HG02970 (cell line): ENCODE measurements at regions not wholly inside any gene's neighbourhood (a gene's known extent, or its start where the extent isn't known, plus 50 kb on each side); places are given as distances from the start of the nearest gene placed in this dataset.
A peak's percentile ranks its signal among the peaks of the same experiment; 100 is the strongest.

ENCODE experiments used
- ATAC-seq: cut with Tn5 transposase; IDR thresholded peaks from one replicate; pipeline ENCODE4 v1.9.1; 2021; ENCODE audit warnings: mild to moderate bottlenecking, moderate library complexity, moderate number of reproducible peaks; ENCODE audit not compliant: unreplicated experiment, low FRiP score

- ATAC-seq, result no peak
These were observed 393.6 kb upstream of the GOLIM4 start for GRCh38 chr3:168489301-168489700.

DNA sequence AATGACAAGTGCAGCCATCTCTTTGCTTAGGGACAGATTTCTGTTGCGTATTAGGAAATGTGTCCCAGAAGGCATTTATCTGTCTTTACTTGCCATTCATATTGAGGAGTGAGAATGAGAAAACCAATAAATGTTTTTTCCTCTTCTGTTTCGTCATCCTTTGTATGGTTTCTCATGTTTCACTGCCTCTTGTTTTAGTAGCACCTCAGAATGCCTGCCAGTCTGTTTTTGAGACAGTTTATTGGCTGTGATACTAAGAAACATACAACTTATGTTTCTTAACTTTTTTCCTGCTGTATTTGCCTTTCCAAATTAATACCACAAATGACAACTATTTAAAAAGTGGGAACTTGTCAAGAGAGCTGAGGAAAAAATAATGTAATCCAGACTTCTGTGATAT lies 390.2 kb upstream of the GOLIM4 start:
- ATAC-seq, result no peak

- no peak for ATAC-seq
These were observed 380.7 kb upstream of the GOLIM4 start for GRCh38 chr3:168476360-168476980.

DNA sequence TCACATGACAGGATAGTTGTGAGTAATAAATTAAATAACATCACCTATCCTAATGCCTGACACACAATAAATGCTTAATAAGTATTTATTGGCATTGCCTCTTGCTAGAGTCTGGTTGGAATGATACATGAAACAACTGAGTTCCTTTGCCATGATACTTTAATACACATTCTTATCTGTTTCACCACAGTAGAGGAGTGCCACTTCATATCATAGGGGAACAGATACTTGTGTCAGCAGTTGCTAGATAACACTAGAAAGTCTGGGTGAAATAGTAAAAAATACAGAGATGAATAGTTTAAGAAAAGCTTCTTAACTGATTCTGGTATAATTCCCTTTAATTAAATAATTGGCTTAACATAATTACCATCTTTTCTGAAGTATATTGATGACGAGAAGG lies 380.0 kb upstream of the GOLIM4 start:
- ATAC-seq, result no peak

DNA sequence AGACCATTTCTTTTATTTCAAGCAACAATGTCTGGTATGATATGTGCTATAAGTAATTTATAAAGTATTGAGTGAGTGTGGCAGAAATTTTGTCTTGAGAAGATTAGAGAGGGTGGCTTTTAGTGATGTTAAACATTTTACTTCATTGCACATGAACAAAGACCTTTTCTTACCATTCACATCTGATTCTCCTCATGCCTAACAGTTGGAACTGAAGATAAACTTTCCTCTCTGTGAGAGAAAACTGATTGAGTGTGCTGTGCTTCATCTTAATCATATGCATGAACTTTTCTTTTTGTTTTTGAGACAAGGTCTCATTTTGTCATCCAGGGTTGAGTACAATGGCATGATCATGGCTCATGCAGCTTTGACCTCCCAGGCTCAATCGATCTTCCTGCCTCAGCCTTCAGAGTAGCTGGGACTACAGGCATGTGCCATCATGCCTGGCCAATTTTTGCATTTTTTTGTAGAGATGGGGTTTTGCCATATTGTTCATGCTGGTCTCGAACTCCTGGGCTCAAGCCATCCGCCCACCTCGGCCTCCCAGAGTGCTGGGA lies 377.7 kb upstream of the GOLIM4 start:
- no peak for ATAC-seq

- ATAC-seq, result no peak
These were observed 377.1 kb upstream of the GOLIM4 start for GRCh38 chr3:168472783-168473182.

- ATAC-seq, result no peak
These were observed 374.7 kb upstream of the GOLIM4 start for GRCh38 chr3:168470380-168470779.

GRCh38 chr3:168469436-168469835 lies 373.7 kb upstream of the GOLIM4 start:
- ATAC-seq, result no peak

DNA sequence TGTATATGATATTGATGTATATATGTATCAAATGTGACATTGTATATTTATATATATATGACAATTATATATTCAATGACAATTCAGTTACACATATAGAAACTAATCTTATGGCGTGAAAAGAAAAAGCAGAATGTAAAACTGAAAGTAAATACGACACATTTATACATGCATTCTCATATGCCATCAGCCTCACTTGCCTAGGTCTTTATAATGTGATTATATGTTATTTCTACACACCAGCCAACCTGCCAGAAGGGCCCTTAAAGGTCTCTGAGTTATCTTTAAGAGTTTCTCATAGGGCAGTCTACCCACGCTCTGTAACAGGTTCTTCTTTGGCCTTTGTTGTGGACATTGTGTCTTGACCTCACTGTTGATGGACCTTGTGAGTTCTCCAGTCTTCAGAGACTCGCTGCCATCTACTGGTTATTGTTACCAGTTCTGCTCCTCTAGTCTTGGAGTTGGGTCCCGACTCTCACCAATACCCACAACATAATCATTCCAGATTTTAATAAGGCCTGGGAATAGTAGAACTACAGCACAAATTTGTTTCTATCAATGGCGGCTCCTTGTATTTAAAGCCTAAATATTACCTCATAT lies 371.5 kb upstream of the GOLIM4 start:
- ATAC-seq, result peak; percentile 69

DNA sequence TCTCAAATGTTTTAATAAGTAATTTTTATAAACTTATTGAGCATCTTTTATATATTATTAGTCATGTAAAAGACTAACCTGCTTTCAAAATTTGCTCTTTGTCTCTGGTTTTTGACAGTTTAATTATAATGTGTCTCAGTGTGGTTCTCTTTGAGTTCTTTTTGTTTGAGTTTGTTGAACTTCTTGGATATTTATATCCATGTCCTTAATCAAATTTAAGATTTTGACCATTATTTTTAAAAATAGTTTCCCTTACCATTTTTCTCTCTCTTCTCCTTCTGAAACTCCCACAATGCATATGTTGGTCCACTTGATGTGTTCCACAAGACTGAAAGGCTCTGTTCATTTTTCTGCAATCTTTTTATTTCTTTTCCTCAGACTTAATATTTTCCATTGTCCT lies 366.1 kb upstream of the GOLIM4 start:
- no peak for ATAC-seq

GRCh38 chr3:168459226-168459784 lies 363.6 kb upstream of the GOLIM4 start:
- ATAC-seq, result no peak

DNA sequence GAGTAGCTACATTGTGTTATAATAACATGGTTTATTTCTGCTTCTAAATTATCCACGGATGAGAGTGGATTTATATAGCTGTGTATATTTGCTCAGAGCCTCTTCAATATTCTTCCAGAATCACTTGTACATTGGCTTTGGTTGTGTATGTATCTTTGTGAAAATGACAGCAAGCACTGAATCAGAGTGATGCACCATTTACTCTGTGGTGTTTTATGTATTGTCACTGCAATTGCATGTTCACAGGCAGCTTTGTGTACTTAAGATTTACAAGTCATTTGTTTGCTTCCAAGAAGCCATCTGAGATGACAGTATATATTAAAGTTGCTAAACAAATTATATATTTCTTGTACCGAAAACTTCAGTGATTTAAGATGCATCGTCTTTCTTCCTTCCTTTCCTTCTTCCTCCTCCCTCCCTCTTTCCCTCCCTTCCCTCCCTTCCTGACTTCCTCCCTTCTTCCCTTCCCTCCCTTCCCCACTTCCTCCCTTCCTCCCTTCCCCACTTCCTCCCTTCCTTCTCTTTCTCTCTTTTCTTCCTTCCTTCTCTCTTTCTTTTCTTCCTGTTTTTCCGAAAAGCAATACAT lies 362.3 kb upstream of the GOLIM4 start:
- no peak for ATAC-seq

DNA sequence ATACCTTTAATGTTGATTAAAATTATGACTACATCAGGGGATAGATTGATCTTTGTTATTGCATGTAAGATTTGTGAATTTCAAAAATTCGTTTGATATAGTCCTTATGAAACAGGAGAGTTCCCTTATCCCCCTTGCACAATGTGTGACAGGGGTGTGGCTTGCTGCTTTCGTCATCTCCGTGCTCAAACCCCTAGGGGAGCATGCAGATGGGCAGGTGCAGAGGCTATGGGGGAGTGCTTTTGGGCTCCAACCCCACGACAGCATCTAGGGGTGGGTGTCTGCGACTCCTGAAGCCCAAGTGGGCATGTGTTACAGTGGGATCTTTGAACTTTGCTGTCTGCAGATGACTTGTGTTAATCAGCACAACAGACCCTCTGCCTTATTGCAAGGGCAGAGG lies 360.1 kb upstream of the GOLIM4 start:
- ATAC-seq, result no peak

GRCh38 chr3:168453623-168454022 lies 357.9 kb upstream of the GOLIM4 start:
- ATAC-seq, result no peak

DNA sequence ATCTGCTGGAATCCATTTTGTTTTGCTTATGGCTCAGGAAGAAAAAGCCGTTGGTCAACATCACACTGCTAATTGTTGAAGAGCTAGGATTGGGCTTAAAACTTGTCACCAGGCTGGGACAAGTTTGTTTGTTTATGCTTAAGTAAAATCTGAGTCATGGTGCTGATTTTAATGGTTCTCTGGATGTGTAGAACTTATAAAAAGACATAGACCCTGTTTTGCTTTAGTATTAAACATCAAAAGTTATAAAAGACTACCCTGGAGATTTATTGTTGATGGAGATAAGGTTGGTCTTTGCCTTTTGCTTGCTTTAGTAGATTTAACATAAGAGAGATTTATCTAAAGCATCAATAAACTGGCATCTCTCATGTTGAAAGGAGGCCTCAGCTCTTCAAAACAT lies 348.2 kb upstream of the GOLIM4 start:
- no peak for ATAC-seq

GRCh38 chr3:168442502-168442901 lies 346.8 kb upstream of the GOLIM4 start:
- ATAC-seq, result no peak

DNA sequence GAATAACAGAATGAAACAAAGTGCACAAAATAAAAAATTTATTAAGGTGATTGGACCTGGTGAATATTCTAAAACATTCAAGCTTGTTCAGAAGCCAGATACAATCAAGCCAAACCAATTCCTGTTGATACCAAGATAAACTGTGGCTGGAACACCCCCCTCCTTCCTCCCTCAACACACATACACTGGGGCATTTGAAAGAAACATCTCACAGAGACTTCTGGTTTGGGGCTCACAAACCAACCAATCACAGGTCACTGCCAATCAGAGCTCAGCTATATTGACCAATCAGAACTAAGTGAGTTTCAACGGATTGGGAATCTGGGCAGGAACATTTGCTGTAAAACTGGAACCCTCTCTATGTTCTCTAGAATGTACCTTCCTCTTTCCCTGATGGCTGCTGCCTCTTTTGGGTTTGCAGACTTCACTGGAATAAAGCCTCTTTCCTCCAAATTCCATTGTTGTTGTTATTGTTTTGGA lies 340.6 kb upstream of the GOLIM4 start:
- ATAC-seq, result no peak

DNA sequence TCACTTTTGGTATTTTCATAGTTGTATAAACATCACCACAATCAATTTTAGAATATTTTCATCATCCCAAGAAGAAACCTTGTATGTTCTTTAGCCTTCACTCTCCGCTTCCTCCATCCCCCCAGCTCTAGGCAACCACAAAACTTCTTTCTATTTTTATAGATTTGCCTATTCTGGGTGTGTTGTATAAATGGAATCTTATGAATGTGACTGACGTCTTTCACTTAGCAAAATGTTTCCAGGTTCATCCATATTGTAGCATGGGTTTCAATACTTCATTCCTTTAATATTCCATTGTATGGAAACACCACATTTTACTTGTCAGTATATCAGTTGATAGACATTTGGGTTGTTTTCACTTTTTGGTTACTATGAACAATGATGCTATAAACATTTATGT lies 335.8 kb upstream of the GOLIM4 start:
- no peak for ATAC-seq

GRCh38 chr3:168427835-168428475 lies 332.2 kb upstream of the GOLIM4 start:
- ATAC-seq, result no peak

DNA sequence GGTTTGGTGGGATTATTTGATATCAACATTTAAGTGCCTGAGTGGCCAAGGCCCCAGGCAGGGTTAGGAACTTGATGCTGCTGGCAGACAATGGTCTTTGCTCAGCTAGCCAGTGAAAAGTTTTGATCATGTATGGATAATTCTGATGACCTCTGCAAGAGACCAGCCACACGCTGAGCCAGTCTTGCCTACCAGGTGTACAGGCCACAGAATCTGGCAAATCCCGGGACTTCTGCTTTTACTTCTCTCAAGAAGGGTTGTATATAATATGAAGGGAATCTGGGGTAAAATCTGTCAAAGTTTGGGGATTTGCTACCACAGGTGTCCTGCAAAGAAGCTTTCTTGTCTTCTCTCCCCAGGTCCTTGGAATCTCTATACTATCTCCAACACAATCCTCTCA lies 331.4 kb upstream of the GOLIM4 start:
- ATAC-seq, result no peak
